ENCODE measurements at regions not wholly inside any gene's neighbourhood (a gene's known extent, or its start where the extent isn't known, plus 50 kb on each side); places are given as distances from the start of the nearest gene placed in this dataset.

- H3K14ac ChIP-seq (replicated peaks; ENCODE audit: low read depth, low read length) = no peak overlapping the region
- no peak overlapping the region for H2BK20ac ChIP-seq (ENCODE audit: low read depth, low read length)
- H3K79me1 ChIP-seq (ENCODE audit: low read depth in 1 of 2, low read length in 2 of 2) = no peaks in the 10 kb centered on the region
- ChIA-PET POLR2A (ENCODE audit: unreplicated experiment) (no interaction called here), CTCF (no interaction called here)
- no TSS peak for BruUV-seq (replicated peaks)
- no peaks in the 10 kb centered on the region for H3K4me1 ChIP-seq (ENCODE audit: control insufficient read depth, insufficient read depth, low read length)
- DNase-seq (no peak), ATAC-seq (ENCODE audit: low read depth) (no peak)
- peaks cover 6% of the 10 kb centered on the region; the same call in 1 of the 2 replicates for H3K9me3 ChIP-seq (ENCODE audit: control insufficient read depth, insufficient read depth, low read length)
- no peaks in the 10 kb centered on the region for H3K9me1 ChIP-seq (ENCODE audit: insufficient read depth, low read length)
- no peak overlapping the region for H2BK5ac ChIP-seq (ENCODE audit: low read depth, low read length, poor library complexity, severe bottlenecking)
- no peak overlapping the region for H2AK5ac ChIP-seq (ENCODE audit: low read depth, low read length)
- H4K20me1 ChIP-seq (ENCODE audit: insufficient read depth, low read length) = no peaks in the 10 kb centered on the region
- no CpG with 5 or more reads among the region's 1 CpG for whole genome bisulfite sequencing, 2 experiments (ENCODE audit: extremely low coverage in 2 of 2, insufficient read length in 1 of 2)
- no peaks in the 10 kb centered on the region for H3K36me3 ChIP-seq (ENCODE audit: control insufficient read depth, insufficient read depth, low read length)
- H2BK120ac ChIP-seq (ENCODE audit: low read depth, low read length) = no peak overlapping the region
- no peak overlapping the region for H3K23ac ChIP-seq (ENCODE audit: low read depth, low read length)
- in situ Hi-C loops (cut with MboI; ENCODE audit: low sequenced_read_pairs) = no loop called here
- intact Hi-C loops (cut with micrococcal nuclease) = no loop called here
- H4K5ac ChIP-seq (ENCODE audit: low read depth, low read length) = no peak overlapping the region
- H3K18ac ChIP-seq (ENCODE audit: low read depth, low read length) = no peak overlapping the region
- no peaks in the 10 kb centered on the region for H3K27me3 ChIP-seq (ENCODE audit: control insufficient read depth, insufficient read depth, low read length)
- H3K4ac ChIP-seq (ENCODE audit: low read depth, low read length) = no peak overlapping the region
- no peak overlapping the region for H2AFZ ChIP-seq (replicated peaks; ENCODE audit: low read length, poor library complexity)
- no peak overlapping the region for H3K9ac ChIP-seq (ENCODE audit: low read depth, low read length)
- H3K56ac ChIP-seq (ENCODE audit: extremely low read depth, insufficient read depth, low read length) = no peak overlapping the region
- no peak overlapping the region for H2AK9ac ChIP-seq (replicated peaks; ENCODE audit: low read depth, low read length, poor library complexity)
- H3K4me2 ChIP-seq (ENCODE audit: low read depth, low read length) = no peak overlapping the region
- no peak overlapping the region for H4K8ac ChIP-seq (ENCODE audit: low read depth in 2 of 2, low read length in 2 of 2)
- H2BK15ac ChIP-seq (ENCODE audit: low read depth, low read length) = no peak overlapping the region
- no peak overlapping the region for H3K4me3 ChIP-seq (ENCODE audit: insufficient read depth, low read depth, low read length)
- dilution Hi-C loops (cut with HindIII; ENCODE audit: low sequenced_read_pairs, unreplicated experiment) = no loop called here
- no peak overlapping the region for H4K91ac ChIP-seq (ENCODE audit: insufficient read depth, low read depth, low read length)
- no peak overlapping the region for H3K27ac ChIP-seq (ENCODE audit: insufficient read depth, low read length)
- TF ChIP-seq NFE2L2 (IDR thresholded peaks at IDR 0.05; ENCODE audit: low read depth, low read length) = no peak
- TF ChIP-seq ELK1 (IDR thresholded peaks at IDR 0.05; ENCODE audit: borderline replicate concordance, low read depth, low read length) = no peak
- no peak for TF ChIP-seq CTCF (conservative IDR thresholded peaks at IDR 0.05; ENCODE audit: low read depth, low read length)
- TF ChIP-seq POLR2A (IDR thresholded peaks at IDR 0.05; ENCODE audit: low read depth, low read length) = no peak
- no peak for TF ChIP-seq RCOR1 (IDR thresholded peaks at IDR 0.05; ENCODE audit: insufficient replicate concordance, low read length)
- no peak for TF ChIP-seq RFX5 (IDR thresholded peaks at IDR 0.05; ENCODE audit: low read depth, low read length)
These were observed 554.4 kb downstream of the RAB28 start for GRCh38 chr4:12929784-12930183.
